Heart left ventricle (tissue), 13 donors: ENCODE measurements at regions not wholly inside any gene's neighbourhood (a gene's known extent, or its start where the extent isn't known, plus 50 kb on each side); places are given as distances from the start of the nearest gene placed in this dataset.

ENCODE experiments used
- CTCF ChIP-seq, 12 donors: fragments of 200-600 bp; sonication (generic) in 4 of 12; IDR thresholded peaks; one replicate each; pipeline versions ENCODE4 v1.5.0 to v1.8.0; 2018 to 2022; ENCODE audit warnings: antibody characterized with exemption in 12 of 12, mild to moderate bottlenecking in 5 of 12
- POLR2A ChIP-seq, 2 donors: fragments of 450-650 bp; IDR thresholded peaks; one replicate each; pipeline ENCODE4 v1.6.1; 2017; ENCODE audit warnings: antibody characterized with exemption in 2 of 2, mild to moderate bottlenecking in 2 of 2, moderate library complexity in 2 of 2
- donor health status: ischemic (EF 13 %, LVEDD 7.1; RV severe dilation, severe dysfunction).
- donor health status: DM: no; HTN: yes; CAD: no.
- donor health status: DM: no; HTN: no; CAD: no.
- donor health status: ischemic (EF 25% LVEDD 6.9; RV normal size, moderate dysfunction).
- donor health status: ischemic (EF 25% LVEDD 5.7; RV mildly dilated, moderate dysfunction).
- donor health status: ischemic (EF 35%, LVEDD 5.7; RV mildly dilated, moderate dysfunction).
- donor health status: nonischemic (EF 11% LVEDD 7.7; RV severe dilation, severe dysfunction).
- donor health status: DM: yes; HTN: yes; CAD: no.
- donor health status: PGD.
- donor health status: ischemic (EF 29% LVEDD 5.4; RV normal size, mild dysfunction).
- donor health status: nonischemic (EF 23%, LVEDD 6.1; RV moderate dilation, normal function).

- no peak for TF ChIP-seq CTCF (IDR thresholded peaks at IDR 0.05)
- no peak for TF ChIP-seq POLR2A (IDR thresholded peaks at IDR 0.05)
Observed at GRCh38 chr21:28144653-28145052, 848.0 kb downstream of the LTN1 start.
